Panc1 (cell line): ENCODE measurements at regions not wholly inside any gene's neighbourhood (a gene's known extent, or its start where the extent isn't known, plus 50 kb on each side); places are given as distances from the start of the nearest gene placed in this dataset.
"Not testable (repeated sequence)": the region's sequence is repeated elsewhere in the genome, so short reads cannot be mapped to it uniquely, and the experiment has no call there.

Experiments
- ATAC-seq: fragments of 200-7000 bp; cut with Tn5 transposase; 2 replicates; pipeline ENCODE4 v1.9.1; 2020; ENCODE audit warnings: mild to moderate bottlenecking, moderate library complexity
- BruUV-seq: library from RNA; stranded (reverse); fragments of 400-500 nt; replicated peaks from 2 replicates; lab custom pipeline; 2021; lab: Mats Ljungman, UMichigan
- CTCF ChIA-PET: fragments of 300-600 bp; sonication (Branson Sonifier 250); formaldehyde crosslinking; loops from one replicate; lab custom pipeline; 2022; ENCODE audit warnings: antibody characterized with exemption; lab: Charles Lee
- POLR2A ChIA-PET: fragments of 300-600 bp; sonication (Branson Sonifier 250); formaldehyde crosslinking; loops from one replicate; lab custom pipeline; 2022; ENCODE audit warnings: antibody characterized with exemption; lab: Charles Lee
- DNase-seq: peaks from one replicate; pipeline ENCODE4 v3.0.0-alpha.2; 2010; ENCODE audit warnings: low read depth, low spot score
- H3K27ac ChIP-seq: 2 replicates; pipeline ENCODE4 v1.5.1; 2011; ENCODE audit warnings: mild to moderate bottlenecking, low read length, inconsistent platforms
- H3K27me3 ChIP-seq: fragments of 200-500 bp; sonication (Bioruptor generic); 2 replicates; pipeline ENCODE4 v1.6.0; 2014; ENCODE audit warnings: low read length, inconsistent platforms; ENCODE audit not compliant: control insufficient read depth, insufficient read depth
- H3K36me3 ChIP-seq: fragments of 200-500 bp; sonication (Bioruptor generic); 2 replicates; pipeline ENCODE4 v1.5.1; 2014; ENCODE audit warnings: inconsistent platforms, mild to moderate bottlenecking, low read length, moderate library complexity; ENCODE audit not compliant: control insufficient read depth, insufficient read depth
- H3K4me1 ChIP-seq: 2 replicates; pipeline ENCODE4 v1.5.1; 2011; ENCODE audit warnings: inconsistent platforms, mild to moderate bottlenecking, low read length, moderate library complexity; ENCODE audit not compliant: control insufficient read depth, insufficient read depth
- H3K4me3 ChIP-seq, 2 experiments: 2 replicates each; pipeline ENCODE4 v1.5.1; 2011 to 2012; ENCODE audit warnings: low read depth in 2 of 2, low read length in 2 of 2, mild to moderate bottlenecking in 2 of 2, inconsistent platforms in 1 of 2, moderate library complexity in 1 of 2
- H3K9me3 ChIP-seq: fragments of 200-500 bp; sonication (Bioruptor generic); 2 replicates; pipeline ENCODE4 v1.5.1; 2014; ENCODE audit warnings: low read depth, mild to moderate bottlenecking, inconsistent platforms, low read length, moderate library complexity; ENCODE audit not compliant: control insufficient read depth, insufficient read depth
- CTCF ChIP-seq: fragments of 450-650 bp; IDR thresholded peaks from 2 replicates; pipeline ENCODE4 v1.5.1; 2017; ENCODE audit warnings: mild to moderate bottlenecking
- POLR2AphosphoS5 ChIP-seq: IDR thresholded peaks from 2 replicates; pipeline ENCODE4 v1.6.1; 2012; ENCODE audit warnings: mild to moderate bottlenecking, low read depth, low read length, moderate library complexity
- REST ChIP-seq, 2 experiments: IDR thresholded peaks; 2 replicates each; pipeline ENCODE4 v1.6.1; 2011 to 2012; ENCODE audit warnings: low read depth in 2 of 2, control low read depth in 1 of 2, low read length in 1 of 2, mild to moderate bottlenecking in 1 of 2, moderate library complexity in 1 of 2; ENCODE audit not compliant: insufficient read depth in 1 of 2
- SIN3A ChIP-seq: IDR thresholded peaks from 2 replicates; pipeline ENCODE4 v1.6.1; 2012; ENCODE audit warnings: low read depth, mild to moderate bottlenecking, low read length, moderate library complexity, borderline replicate concordance; ENCODE audit not compliant: insufficient read depth
- TCF7L2 ChIP-seq: IDR thresholded peaks from 2 replicates; pipeline ENCODE4 v1.6.1; 2011; ENCODE audit warnings: mild to moderate bottlenecking, low read depth, low read length, inconsistent platforms
- in situ Hi-C: cut with HindIII; loops from 2 replicates; pipeline ENCODE4 v1.10.0; 2016; ENCODE audit warnings: low sequenced_read_pairs, low pct_unique_long_range_greater_than_20kb
- intact Hi-C: fragments of 100-400 bp; cut with micrococcal nuclease; formaldehyde crosslinking; loops from one replicate; pipeline ENCODE4 v1.10.0; 2022; ENCODE audit not compliant: unreplicated experiment

- H3K4me1 ChIP-seq = no peaks in the 10 kb centered on the region
- ChIA-PET CTCF (no interaction called here), POLR2A (no interaction called here)
- TF ChIP-seq SIN3A (no peak), REST (IDR thresholded peaks at IDR 0.05; ENCODE audit: insufficient read depth in 1 of 2, low read depth in 2 of 2, low read length in 1 of 2) (no peak), CTCF (no peak), POLR2AphosphoS5 (no peak), TCF7L2 (no peak)
- DNase-seq = no peak
- H3K9me3 ChIP-seq = no peaks in the 10 kb centered on the region
- no peak overlapping the region for H3K27ac ChIP-seq
- ATAC-seq = no peak
- in situ Hi-C loops (no loop called here), intact Hi-C loops (no loop called here)
- no peaks in the 10 kb centered on the region for H3K36me3 ChIP-seq
- no TSS peak for BruUV-seq
- H3K27me3 ChIP-seq = no peaks in the 10 kb centered on the region
- H3K4me3 ChIP-seq = no peak overlapping the region
Observed at GRCh38 chr7:73933091-73933490, 72.1 kb downstream of the TMEM270 start.

GRCh38 chr7:73936967-73937366 is 76.0 kb downstream of the TMEM270 start:
- Histone ChIP-seq H3K9me3 (no peaks in the 10 kb centered on the region), H3K4me3 (no peak overlapping the region), H3K27ac (no peak overlapping the region), H3K27me3 (no peaks in the 10 kb centered on the region), H3K36me3 (no peaks in the 10 kb centered on the region), H3K4me1 (no peaks in the 10 kb centered on the region)
- BruUV-seq = no TSS peak
- ChIA-PET POLR2A (no interaction called here), CTCF (no interaction called here)
- DNase-seq (no peak), ATAC-seq (no peak)
- TF ChIP-seq REST (IDR thresholded peaks at IDR 0.05; ENCODE audit: insufficient read depth in 1 of 2, low read depth in 2 of 2, low read length in 1 of 2) (no peak), TCF7L2 (no peak), SIN3A (no peak), POLR2AphosphoS5 (no peak), CTCF (no peak)
- intact Hi-C loops (no loop called here), in situ Hi-C loops (no loop called here)

GRCh38 chr7:73937650-73938049 is 76.7 kb downstream of the TMEM270 start:
- CTCF ChIA-PET = interaction anchor here (0.6 kb wide), 1 partner anchor 28 kb away, joined by 3 read pairs; no protein-coding TSS in a partner anchor
- H3K4me3 ChIP-seq, POLR2A ChIA-PET, intact Hi-C loops, DNase-seq, H3K27me3 ChIP-seq, in situ Hi-C loops, H3K9me3 ChIP-seq, H3K36me3 ChIP-seq, H3K4me1 ChIP-seq, ATAC-seq, H3K27ac ChIP-seq, BruUV-seq: not testable (repeated sequence)
